Astrocyte of the spinal cord (primary cell): ENCODE measurements at regions not wholly inside any gene's neighbourhood (a gene's known extent, or its start where the extent isn't known, plus 50 kb on each side); places are given as distances from the start of the nearest gene placed in this dataset.

Experiments used
- DNase-seq: peaks from one replicate; pipeline ENCODE4 v3.0.0; 2011; ENCODE audit warnings: low read depth, low spot score
- H3K4me3 ChIP-seq: 2 replicates; pipeline ENCODE4 v1.5.1; 2011; ENCODE audit warnings: low read depth, mild to moderate bottlenecking, low read length, moderate library complexity
- in situ Hi-C: cut with HindIII; loops from 2 replicates; pipeline ENCODE4 v1.10.0; 2017; ENCODE audit warnings: low sequenced_read_pairs
- TF ChIP-seq, protein P1 (sequence below): IDR thresholded peaks from 2 replicates; pipeline ENCODE4 v1.5.1; 2012; ENCODE audit warnings: low read depth, mild to moderate bottlenecking, low read length, inconsistent platforms

- no peak overlapping the region for H3K4me3 ChIP-seq
- TF ChIP-seq, protein P1, sequence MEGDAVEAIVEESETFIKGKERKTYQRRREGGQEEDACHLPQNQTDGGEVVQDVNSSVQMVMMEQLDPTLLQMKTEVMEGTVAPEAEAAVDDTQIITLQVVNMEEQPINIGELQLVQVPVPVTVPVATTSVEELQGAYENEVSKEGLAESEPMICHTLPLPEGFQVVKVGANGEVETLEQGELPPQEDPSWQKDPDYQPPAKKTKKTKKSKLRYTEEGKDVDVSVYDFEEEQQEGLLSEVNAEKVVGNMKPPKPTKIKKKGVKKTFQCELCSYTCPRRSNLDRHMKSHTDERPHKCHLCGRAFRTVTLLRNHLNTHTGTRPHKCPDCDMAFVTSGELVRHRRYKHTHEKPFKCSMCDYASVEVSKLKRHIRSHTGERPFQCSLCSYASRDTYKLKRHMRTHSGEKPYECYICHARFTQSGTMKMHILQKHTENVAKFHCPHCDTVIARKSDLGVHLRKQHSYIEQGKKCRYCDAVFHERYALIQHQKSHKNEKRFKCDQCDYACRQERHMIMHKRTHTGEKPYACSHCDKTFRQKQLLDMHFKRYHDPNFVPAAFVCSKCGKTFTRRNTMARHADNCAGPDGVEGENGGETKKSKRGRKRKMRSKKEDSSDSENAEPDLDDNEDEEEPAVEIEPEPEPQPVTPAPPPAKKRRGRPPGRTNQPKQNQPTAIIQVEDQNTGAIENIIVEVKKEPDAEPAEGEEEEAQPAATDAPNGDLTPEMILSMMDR: no peak
- in situ Hi-C loops: no loop called here
These were observed 1896.8 kb upstream of the CELF4 start for GRCh38 chr18:39462436-39462835.

DNA sequence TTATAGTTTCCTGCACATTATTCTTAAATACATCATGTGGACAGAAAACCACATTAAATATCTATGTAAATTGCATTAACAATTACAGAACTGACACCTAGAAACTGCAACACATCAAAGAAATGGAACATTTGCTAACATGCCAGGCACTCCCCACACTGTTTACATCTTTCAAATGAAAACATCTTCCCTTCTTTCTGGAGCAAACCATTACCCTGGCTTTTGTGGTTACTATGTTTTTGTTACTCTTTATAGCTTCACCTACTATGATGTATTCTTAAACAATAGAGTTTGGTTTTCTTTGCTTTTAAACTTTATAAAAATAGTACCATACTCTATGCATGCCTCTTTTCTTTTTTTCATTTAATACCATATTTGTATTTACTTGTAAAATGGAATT lies 1894.5 kb upstream of the CELF4 start:
- peak; percentile 23 for DNase-seq
- TF ChIP-seq, protein P1: no peak
- in situ Hi-C loops: no loop called here
- H3K4me3 ChIP-seq: no peak overlapping the region

More at GRCh38 chr18:39462436-39462835, 1896.8 kb upstream of the CELF4 start:
- peak; percentile 65 for DNase-seq

DNA sequence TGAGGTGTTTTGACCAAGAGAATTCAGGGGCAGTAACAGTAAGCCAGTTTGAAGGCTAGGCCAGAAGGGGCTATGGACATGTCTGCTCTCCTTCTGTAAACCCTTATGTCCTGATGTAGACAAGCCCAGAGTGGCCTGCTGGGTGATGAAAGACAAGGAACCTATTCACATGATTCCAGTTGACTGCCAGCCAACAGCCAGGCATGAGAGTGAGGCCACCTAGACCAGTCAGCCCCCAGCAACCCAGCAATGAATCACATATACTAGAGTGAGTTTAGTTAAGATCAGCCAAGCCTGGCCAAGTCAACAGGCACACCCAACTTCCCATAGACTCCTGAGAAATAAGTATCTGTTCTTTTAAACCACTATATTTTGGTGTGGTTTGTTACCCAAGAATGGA lies 1889.7 kb upstream of the CELF4 start:
- no peak overlapping the region for H3K4me3 ChIP-seq
- in situ Hi-C loops: no loop called here
- peak; percentile 65 for DNase-seq
- TF ChIP-seq, protein P1: no peak

DNA sequence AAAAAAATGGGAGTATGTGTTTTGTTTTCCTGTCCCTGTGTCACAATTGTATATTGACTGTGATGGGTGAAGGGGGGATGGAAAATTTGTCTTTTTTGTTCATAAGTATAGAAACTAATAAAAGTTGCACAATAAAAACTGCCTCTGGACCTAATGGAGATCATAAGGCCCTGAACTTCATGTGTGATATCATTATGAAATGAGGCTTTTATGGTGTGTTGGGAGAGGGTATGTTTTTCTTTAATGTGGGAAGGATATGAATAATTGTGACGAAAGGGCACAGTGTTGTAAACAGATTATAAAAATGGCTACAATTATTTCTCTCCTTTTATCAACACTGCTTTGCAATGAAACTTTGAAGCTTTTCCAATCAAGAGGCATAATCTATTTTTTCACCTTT lies 1889.3 kb upstream of the CELF4 start:
- no peak for DNase-seq
- in situ Hi-C loops: no loop called here
- no peak overlapping the region for H3K4me3 ChIP-seq
- TF ChIP-seq, protein P1: no peak

- TF ChIP-seq, protein P1: no peak
- peak; percentile 79 for DNase-seq
- H3K4me3 ChIP-seq: no peak overlapping the region
- in situ Hi-C loops: no loop called here
These were observed 1888.3 kb upstream of the CELF4 start for GRCh38 chr18:39453882-39454281.

DNA sequence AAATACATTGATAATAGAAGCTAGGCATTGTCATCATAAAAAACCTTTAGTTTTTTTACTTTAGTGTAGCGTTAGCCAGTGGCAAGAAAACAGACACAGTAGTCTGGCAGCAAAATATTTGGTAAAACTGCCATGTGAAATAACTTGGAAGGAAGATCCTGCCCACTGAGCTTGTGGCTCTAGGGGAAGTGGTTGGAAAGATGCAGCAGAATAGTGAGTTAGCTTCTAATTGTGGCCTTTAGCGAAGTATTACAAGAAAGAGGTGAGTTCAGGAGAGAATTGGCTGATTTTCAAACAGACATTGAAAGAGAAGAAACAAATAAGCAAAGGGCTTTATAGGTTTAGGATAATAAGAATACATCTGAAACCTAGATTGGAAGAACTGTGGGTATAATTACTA lies 1887.8 kb upstream of the CELF4 start:
- TF ChIP-seq, protein P1: no peak
- DNase-seq: no peak
- in situ Hi-C loops: no loop called here
- no peak overlapping the region for H3K4me3 ChIP-seq

DNA sequence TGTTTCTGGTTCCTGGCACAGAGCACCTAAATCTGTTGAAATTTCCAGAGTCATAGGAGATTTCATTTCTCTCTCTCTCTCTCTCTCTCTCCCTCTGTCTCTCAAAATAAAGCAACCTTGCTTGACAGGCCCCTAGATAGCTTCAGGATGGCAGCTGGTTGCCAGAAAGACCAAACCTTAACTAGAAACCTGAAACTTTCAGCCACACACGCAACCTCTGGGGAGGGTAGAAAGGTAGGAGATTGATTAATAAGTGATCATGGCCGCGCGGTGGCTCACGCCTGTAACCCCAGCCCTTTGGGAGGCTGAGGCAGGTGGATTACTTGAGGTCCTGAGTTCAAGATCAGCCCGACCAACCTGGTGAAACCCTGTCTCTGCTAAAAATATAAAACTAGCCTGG lies 1885.4 kb upstream of the CELF4 start:
- TF ChIP-seq, protein P1: no peak
- in situ Hi-C loops: no loop called here
- DNase-seq: no peak
- H3K4me3 ChIP-seq: no peak overlapping the region
